Astrocyte of the cerebellum (primary cell): ENCODE measurements at regions not wholly inside any gene's neighbourhood (a gene's known extent, or its start where the extent isn't known, plus 50 kb on each side); places are given as distances from the start of the nearest gene placed in this dataset.
A peak's percentile ranks its signal among the peaks of the same experiment; 100 is the strongest.

ENCODE experiments used
- DNase-seq: peaks from one replicate; pipeline ENCODE4 v3.0.0-alpha.2; 2011; ENCODE audit warnings: low read depth
- H3K4me3 ChIP-seq: 2 replicates; pipeline ENCODE4 v1.5.1; 2011; ENCODE audit warnings: mild to moderate bottlenecking, low read depth, low read length, moderate library complexity
- CTCF ChIP-seq: IDR thresholded peaks from 2 replicates; pipeline ENCODE4 v1.5.1; 2012; ENCODE audit warnings: low read length, low read depth, moderate library complexity, mild to moderate bottlenecking; ENCODE audit errors: missing control alignments
- in situ Hi-C: cut with HindIII; loops from 2 replicates; pipeline ENCODE4 v1.10.0; 2017; ENCODE audit warnings: low sequenced_read_pairs

GRCh38 chr5:146254223-146254622 lies 50.8 kb downstream of the RBM27 start:
- DNase-seq: no peak
- no peak for TF ChIP-seq CTCF
- in situ Hi-C loops: no loop called here
- no peak overlapping the region for H3K4me3 ChIP-seq

- DNase-seq: no peak
- no peak overlapping the region for H3K4me3 ChIP-seq
- in situ Hi-C loops: no loop called here
- TF ChIP-seq CTCF: no peak
Observed at GRCh38 chr5:146273109-146273508, 65.5 kb upstream of the POU4F3 start.

GRCh38 chr5:146283344-146283761 lies 55.3 kb upstream of the POU4F3 start:
- in situ Hi-C loops: no loop called here
- DNase-seq: peak; percentile 90
- H3K4me3 ChIP-seq: no peak overlapping the region
- TF ChIP-seq CTCF: no peak

- in situ Hi-C loops: no loop called here
- no peak for DNase-seq
- no peak overlapping the region for H3K4me3 ChIP-seq
- TF ChIP-seq CTCF: no peak
Observed at GRCh38 chr5:146284016-146284415, 54.6 kb upstream of the POU4F3 start.
